Lung (tissue), 11 donors: ENCODE measurements at regions not wholly inside any gene's neighbourhood (a gene's known extent, or its start where the extent isn't known, plus 50 kb on each side); places are given as distances from the start of the nearest gene placed in this dataset.

Source experiments
- ATAC-seq: fragments of 200-7000 bp; cut with Tn5 transposase; one replicate; pipeline ENCODE4 v1.9.1; 2020; ENCODE audit warnings: moderate number of reproducible peaks; ENCODE audit not compliant: insufficient read depth, low FRiP score
- DNase-seq, 3 donors: peaks; one replicate each; pipeline ENCODE4 v3.0.0-alpha.2; 2013 to 2017
- H3K27ac ChIP-seq, 2 donors: one replicate each; pipeline ENCODE4 v1.5.1; 2013; ENCODE audit warnings: mild to moderate bottlenecking in 2 of 2, moderate library complexity in 2 of 2, control low read depth in 1 of 2, inconsistent platforms in 1 of 2, low read depth in 1 of 2, low read length in 1 of 2
- H3K27me3 ChIP-seq, 3 donors: one replicate each; pipeline ENCODE4 v1.5.1; 2013; ENCODE audit warnings: low read length in 2 of 3; ENCODE audit not compliant: control insufficient read depth in 3 of 3, insufficient read depth in 3 of 3
- H3K36me3 ChIP-seq, 4 donors: one replicate each; pipeline ENCODE4 v1.5.1; 2013; ENCODE audit warnings: low read length in 4 of 4, mild to moderate bottlenecking in 1 of 4, moderate library complexity in 1 of 4; ENCODE audit not compliant: control insufficient read depth in 4 of 4, insufficient read depth in 4 of 4
- H3K4me1 ChIP-seq, 5 donors: one replicate each; pipeline ENCODE4 v1.5.1; 2013; ENCODE audit warnings: low read length in 5 of 5, mild to moderate bottlenecking in 2 of 5, moderate library complexity in 1 of 5; ENCODE audit not compliant: control insufficient read depth in 5 of 5, insufficient read depth in 5 of 5
- H3K4me3 ChIP-seq: one replicate; pipeline ENCODE4 v1.5.1; 2013; ENCODE audit warnings: mild to moderate bottlenecking, control low read depth, moderate library complexity
- H3K9ac ChIP-seq, 2 donors: one replicate each; pipeline ENCODE4 v1.5.1; 2013; ENCODE audit warnings: low read length in 2 of 2, control low read depth in 1 of 2; ENCODE audit not compliant: insufficient read depth in 1 of 2
- H3K9me3 ChIP-seq, 4 donors: one replicate each; pipeline ENCODE4 v1.5.1; 2013; ENCODE audit warnings: low read length in 3 of 4, mild to moderate bottlenecking in 1 of 4, moderate library complexity in 1 of 4; ENCODE audit not compliant: control insufficient read depth in 4 of 4, insufficient read depth in 3 of 4
- WGBS, 2 donors: extraction: QIAGEN DNeasy Blood & Tissue Kit; methylation state at CpG; one replicate each; pipeline ENCODE4 v1.1.7; 2013; 5-methylcytosine and 5-hydroxymethylcytosine counted together
- TF ChIP-seq, protein P1 (sequence below): IDR thresholded peaks from 2 replicates; pipeline ENCODE4 v1.5.1; 2012; ENCODE audit warnings: mild to moderate bottlenecking; ENCODE audit errors: control extremely low read depth, extremely low read depth
- donor health status: control.
- donor health status: control.
- donor health status: Bipolar disorder and iron deficiency.
- donor health status: healthy.
- donor health status: DM: yes; HTN: yes; CAD: no.

DNA sequence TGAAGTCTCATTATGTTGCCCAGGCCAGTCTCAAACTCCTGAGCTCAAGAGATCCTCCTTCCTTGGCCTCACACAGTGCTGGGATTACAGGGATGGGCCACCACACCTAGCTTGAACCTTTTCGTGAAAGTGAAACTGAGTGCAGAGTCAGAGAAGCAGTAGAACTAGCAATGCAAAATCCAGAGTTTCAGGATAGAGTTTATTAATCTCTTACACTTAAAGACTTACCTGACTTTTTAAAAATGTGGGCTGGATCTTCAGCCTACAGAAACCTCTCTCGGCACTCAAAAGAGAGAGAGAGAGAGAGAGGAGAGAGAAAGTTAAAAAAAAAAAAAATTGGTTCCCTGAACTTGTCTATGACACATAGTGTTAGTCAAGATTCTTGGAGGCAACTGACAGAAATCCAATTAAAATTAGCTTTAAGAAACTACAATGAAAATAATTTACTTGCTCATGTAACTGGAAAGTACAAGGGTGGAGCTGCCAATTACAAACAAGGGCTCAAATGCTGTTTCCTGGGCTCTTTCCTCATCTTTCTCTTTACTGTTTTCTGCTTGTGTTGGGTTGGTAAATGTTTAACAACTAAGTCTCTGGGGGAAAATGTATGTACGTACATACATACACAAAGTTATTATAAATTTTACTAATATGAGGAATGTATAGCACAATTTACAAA is 98.1 kb upstream of the CERS6 start:
- no peak for ATAC-seq

DNA sequence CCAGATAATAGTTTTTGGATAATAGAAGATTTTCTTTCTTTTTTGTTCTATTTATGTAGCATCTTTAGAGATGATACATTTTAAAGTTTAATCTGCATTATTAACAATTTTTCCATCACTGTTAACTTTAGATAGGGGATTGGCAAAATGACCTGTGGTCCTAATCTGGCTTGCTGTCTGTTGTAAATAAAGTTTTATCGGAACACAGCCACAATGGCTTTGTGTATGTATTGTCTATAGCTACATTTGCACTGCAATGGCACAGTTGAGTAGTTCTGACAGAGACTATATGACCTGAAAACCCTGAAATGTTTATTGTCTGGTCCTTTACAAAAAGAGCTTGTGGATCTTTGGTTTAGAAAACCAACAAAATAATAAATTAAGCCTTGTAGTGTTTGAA is 97.0 kb upstream of the CERS6 start:
- Histone ChIP-seq H3K27ac (no peak overlapping the region), H3K4me3 (no peak overlapping the region), H3K36me3 (no peaks in the 10 kb centered on the region), H3K27me3 (peaks cover 0 to 4% (median 0%) of the 10 kb centered on the region in 3 donors), H3K9me3 (no peaks in the 10 kb centered on the region), H3K9ac (no peak overlapping the region), H3K4me1 (peaks cover 0 to 5% (median 0%) of the 10 kb centered on the region in 5 donors)
- 95 to 100% methylated on average over 1 of the region's 1 CpG for WGBS, 2 donors
- TF ChIP-seq, protein P1, sequence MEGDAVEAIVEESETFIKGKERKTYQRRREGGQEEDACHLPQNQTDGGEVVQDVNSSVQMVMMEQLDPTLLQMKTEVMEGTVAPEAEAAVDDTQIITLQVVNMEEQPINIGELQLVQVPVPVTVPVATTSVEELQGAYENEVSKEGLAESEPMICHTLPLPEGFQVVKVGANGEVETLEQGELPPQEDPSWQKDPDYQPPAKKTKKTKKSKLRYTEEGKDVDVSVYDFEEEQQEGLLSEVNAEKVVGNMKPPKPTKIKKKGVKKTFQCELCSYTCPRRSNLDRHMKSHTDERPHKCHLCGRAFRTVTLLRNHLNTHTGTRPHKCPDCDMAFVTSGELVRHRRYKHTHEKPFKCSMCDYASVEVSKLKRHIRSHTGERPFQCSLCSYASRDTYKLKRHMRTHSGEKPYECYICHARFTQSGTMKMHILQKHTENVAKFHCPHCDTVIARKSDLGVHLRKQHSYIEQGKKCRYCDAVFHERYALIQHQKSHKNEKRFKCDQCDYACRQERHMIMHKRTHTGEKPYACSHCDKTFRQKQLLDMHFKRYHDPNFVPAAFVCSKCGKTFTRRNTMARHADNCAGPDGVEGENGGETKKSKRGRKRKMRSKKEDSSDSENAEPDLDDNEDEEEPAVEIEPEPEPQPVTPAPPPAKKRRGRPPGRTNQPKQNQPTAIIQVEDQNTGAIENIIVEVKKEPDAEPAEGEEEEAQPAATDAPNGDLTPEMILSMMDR, result no peak
- DNase-seq (no peak), ATAC-seq (no peak)

More for the DNA sequence above, 98.1 kb upstream of the CERS6 start:
- no peaks in the 10 kb centered on the region for H3K9me3 ChIP-seq
- no peak overlapping the region for H3K4me3 ChIP-seq
- H3K27me3 ChIP-seq, result peaks cover 0 to 4% (median 0%) of the 10 kb centered on the region in 3 donors
- H3K4me1 ChIP-seq, result peaks cover 0 to 5% (median 0%) of the 10 kb centered on the region in 5 donors
- no peak overlapping the region for H3K9ac ChIP-seq
- TF ChIP-seq, protein P1, result no peak
- WGBS, 2 donors, result 76 to 86% methylated on average over 3 of the region's 3 CpGs
- DNase-seq, result no peak
- no peak overlapping the region for H3K27ac ChIP-seq
- H3K36me3 ChIP-seq, result no peaks in the 10 kb centered on the region

DNA sequence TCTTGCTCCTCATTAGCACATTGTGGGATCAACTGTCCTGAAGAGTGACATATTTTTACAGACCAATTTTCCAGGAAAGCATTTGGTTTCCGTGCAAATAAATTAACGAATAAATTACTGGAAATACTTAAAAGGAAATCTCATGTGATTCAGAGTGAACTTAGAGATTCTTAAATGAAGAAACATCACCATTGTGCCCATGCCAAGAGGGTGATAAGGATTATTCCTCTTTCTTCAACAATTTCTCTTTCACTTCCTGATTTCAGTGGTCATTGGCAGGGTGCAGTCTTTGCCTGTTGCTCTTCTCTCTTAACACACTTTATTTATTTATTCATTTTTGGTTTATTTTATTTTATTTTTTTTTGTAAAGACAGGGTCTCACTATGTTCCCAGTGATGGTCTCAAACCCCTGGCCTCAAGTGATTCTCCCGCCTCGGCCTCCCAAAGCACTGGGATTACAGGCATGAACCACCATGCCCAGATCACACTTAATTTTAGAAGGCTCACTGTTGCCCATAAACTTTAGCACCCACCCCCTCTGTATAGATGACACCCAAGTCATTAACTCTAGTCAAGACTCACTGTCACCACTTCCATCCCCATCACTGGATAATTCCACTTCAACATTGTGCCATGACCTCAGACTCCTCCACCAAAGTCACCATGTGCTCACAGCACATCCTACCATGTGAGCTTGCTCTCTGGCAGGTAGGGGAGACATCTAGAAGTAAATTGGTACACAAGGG is 92.6 kb upstream of the CERS6 start:
- no peak for ATAC-seq
- peaks cover 0 to 2% (median 0%) of the 10 kb centered on the region in 5 donors for H3K4me1 ChIP-seq
- WGBS, 2 donors, result 75 to 82% methylated on average over 4 of the region's 4 CpGs
- no peak overlapping the region for H3K4me3 ChIP-seq
- no peak overlapping the region for H3K27ac ChIP-seq
- TF ChIP-seq, protein P1, result no peak
- H3K9me3 ChIP-seq, result no peaks in the 10 kb centered on the region
- H3K9ac ChIP-seq, result no peak overlapping the region
- no peak for DNase-seq
- H3K36me3 ChIP-seq, result no peaks in the 10 kb centered on the region
- H3K27me3 ChIP-seq, result peaks cover 0 to 4% (median 0%) of the 10 kb centered on the region in 3 donors
